Muscle of leg (tissue), 3 donors: ENCODE measurements at regions not wholly inside any gene's neighbourhood (a gene's known extent, or its start where the extent isn't known, plus 50 kb on each side); places are given as distances from the start of the nearest gene placed in this dataset.
A peak's percentile ranks its signal among the peaks of the same experiment; 100 is the strongest.
"Not testable (repeated sequence)": the region's sequence is repeated elsewhere in the genome, so short reads cannot be mapped to it uniquely, and the experiment has no call there.

Source experiments
- DNase-seq: peaks from one replicate; pipeline ENCODE4 v3.0.0; 2013
- H3K27ac ChIP-seq: one replicate; pipeline ENCODE4 v1.5.1; 2013; ENCODE audit warnings: mild to moderate bottlenecking, low read length, control low read depth
- H3K27me3 ChIP-seq: one replicate; pipeline ENCODE4 v1.6.1; 2013; ENCODE audit warnings: low read length; ENCODE audit not compliant: control insufficient read depth, insufficient read depth
- H3K36me3 ChIP-seq: one replicate; pipeline ENCODE4 v1.6.1; 2013; ENCODE audit warnings: low read length; ENCODE audit not compliant: control insufficient read depth, insufficient read depth
- H3K4me1 ChIP-seq: one replicate; pipeline ENCODE4 v1.6.1; 2013; ENCODE audit warnings: low read length; ENCODE audit not compliant: control insufficient read depth, insufficient read depth
- H3K4me3 ChIP-seq: one replicate; pipeline ENCODE4 v1.5.1; 2013; ENCODE audit warnings: low read length, control low read depth
- H3K9me3 ChIP-seq: replicated peaks from 2 replicates; pipeline ENCODE4 v1.6.1; 2013; ENCODE audit warnings: low read depth, low read length; ENCODE audit not compliant: control insufficient read depth
- WGBS: methylation state at CpG from one replicate; pipeline ENCODE4 v1.1.5; 2013; ENCODE audit warnings: missing lambda C conversion rate; ENCODE audit not compliant: insufficient coverage; 5-methylcytosine and 5-hydroxymethylcytosine counted together

DNA sequence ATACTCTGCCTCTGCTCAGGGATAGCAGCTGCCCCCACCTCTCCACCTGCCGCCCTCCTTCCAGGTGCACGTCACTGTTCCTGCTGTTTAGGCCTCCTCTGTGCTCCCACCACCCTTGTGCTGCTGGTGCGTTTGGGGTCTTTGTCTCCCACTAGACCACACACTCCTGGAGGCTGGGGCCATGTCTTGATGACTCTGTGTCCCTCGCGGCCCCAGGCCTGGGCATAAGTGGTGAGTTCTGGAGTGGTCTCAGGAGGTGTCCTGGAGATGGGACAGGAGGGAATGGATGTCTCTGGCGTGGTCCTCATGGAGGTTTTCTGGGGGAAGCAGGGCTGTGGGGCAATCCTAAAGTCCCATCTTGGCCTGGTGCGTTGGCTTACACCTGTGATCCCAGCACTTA is 132.1 kb downstream of the TFCP2L1 start:
- Histone ChIP-seq H3K9me3 (peaks cover 6% of the 10 kb centered on the region), H3K36me3 (no peaks in the 10 kb centered on the region), H3K4me3 (no peak overlapping the region), H3K4me1 (peaks cover 5% of the 10 kb centered on the region), H3K27ac (no peak overlapping the region), H3K27me3 (no peaks in the 10 kb centered on the region)
- 91% methylated on average over 2 of the region's 7 CpGs for WGBS
- DNase-seq: no peak

DNA sequence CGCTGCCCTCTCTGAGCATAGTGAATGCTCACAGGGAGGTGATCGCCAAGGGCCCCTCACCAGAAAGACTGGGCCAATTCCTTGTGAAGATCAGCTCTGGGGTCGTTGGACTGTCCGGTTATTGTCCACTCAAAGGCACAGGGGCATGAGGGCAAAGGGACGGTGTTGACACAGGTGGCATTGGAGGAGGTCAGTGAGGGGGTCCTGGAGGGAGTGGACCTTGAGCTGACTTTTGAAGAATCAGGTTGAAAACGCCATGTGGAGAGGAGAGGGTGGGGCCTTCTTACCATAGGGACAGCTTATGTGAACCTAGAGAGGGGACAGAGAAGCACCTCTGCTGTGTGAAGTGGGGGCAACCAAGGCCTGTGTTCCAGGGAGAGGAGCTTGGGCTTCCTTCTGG is 131.5 kb downstream of the TFCP2L1 start:
- Histone ChIP-seq H3K27me3 (no peaks in the 10 kb centered on the region), H3K4me3 (no peak overlapping the region), H3K36me3 (no peaks in the 10 kb centered on the region), H3K9me3 (peaks cover 7% of the 10 kb centered on the region), H3K27ac (no peak overlapping the region), H3K4me1 (peaks cover 5% of the 10 kb centered on the region)
- no peak for DNase-seq
- 87% methylated on average over 3 of the region's 6 CpGs for WGBS

DNA sequence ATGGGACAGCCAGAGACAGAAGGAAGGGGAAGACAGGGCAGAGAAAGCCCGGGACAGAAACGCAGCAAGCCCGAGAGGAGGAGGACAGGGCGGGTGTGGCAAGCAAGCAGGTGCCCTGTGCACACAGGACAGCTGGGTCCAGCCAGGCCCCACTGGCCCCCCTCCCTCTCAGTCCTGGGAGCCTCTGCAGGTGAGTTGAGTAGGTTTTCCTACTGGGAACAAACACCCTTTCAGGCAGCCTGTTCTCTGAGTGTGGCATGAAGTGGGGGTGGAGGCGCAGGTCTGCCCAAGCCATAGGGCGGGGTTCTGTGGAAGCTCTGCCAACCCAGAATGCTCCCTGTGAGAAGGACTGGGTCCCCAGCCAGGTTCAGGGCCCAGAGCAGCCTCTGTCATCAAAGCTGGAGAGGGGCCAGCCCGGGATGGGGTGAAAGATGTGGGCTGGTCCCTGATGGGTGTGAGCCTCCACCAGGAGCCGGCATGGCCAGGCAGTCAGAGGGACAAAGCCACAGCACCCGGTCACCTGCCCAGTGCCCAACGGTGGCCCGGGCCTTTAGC is 129.4 kb downstream of the TFCP2L1 start:
- H3K27ac ChIP-seq: no peak overlapping the region
- no peak for DNase-seq
- no peak overlapping the region for H3K4me3 ChIP-seq
- 82% methylated on average over 11 of the region's 11 CpGs for WGBS
- peaks cover 7% of the 10 kb centered on the region for H3K9me3 ChIP-seq
- no peaks in the 10 kb centered on the region for H3K36me3 ChIP-seq
- no peaks in the 10 kb centered on the region for H3K4me1 ChIP-seq
- H3K27me3 ChIP-seq: no peaks in the 10 kb centered on the region

DNA sequence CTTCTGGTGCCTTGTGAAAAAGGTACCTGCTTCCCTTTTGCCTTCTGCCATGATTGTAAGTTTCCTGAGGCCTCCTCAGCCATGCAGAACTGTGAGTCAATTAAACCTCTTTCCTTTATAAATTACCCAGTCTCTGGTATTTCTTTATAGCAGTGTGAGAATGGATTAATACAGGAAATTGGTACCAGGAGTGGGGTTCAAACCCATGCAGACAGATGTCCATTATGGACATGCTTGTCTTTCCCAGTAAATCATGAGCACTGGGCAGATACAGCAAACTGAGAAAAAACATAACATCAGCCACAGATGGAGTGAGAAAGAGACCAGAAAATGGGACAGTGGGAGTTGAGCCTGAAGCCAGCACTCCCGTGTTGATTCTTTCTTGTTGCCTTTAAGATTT is 127.5 kb downstream of the TFCP2L1 start:
- H3K27me3 ChIP-seq, H3K4me1 ChIP-seq, H3K36me3 ChIP-seq, H3K4me3 ChIP-seq, DNase-seq, H3K27ac ChIP-seq, H3K9me3 ChIP-seq: not testable (repeated sequence)
- WGBS: 88% methylated on average over 1 of the region's 1 CpG

DNA sequence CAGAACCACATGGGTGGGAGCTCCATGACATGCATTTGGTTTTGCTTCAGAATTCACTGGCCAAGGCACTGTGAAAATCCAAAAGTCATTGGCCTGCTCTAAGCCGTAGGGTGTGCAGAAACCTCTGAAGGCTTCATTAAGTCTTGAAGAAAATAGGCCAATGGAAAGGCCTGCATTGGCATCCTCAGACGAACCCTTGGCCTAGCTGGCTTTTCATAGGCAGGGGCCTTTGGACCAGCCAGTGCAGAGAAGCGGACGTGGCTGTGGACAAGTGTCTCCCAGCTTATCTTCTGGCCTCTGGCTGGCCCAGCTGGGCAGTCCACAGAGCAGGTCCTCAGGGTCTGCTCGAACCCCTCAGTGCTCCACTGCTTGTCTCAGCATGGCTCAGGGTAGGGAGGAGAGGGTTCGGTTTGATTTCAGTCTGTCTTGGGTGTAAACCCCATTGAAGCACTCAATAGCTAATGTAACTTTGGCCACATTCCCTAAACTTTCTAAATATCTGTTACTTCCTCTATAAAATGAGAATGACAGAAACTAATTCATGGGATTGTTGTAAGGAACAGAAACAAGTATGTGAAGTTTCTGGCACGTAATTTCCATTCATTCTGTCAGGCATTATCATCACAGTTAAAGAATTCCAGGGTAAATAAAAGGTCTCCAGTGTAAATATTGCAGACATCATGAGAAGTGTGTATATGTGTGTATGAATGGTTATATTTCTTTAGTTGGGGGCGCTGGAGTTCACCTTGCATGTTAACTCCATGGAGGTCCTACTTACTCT is 125.5 kb downstream of the TFCP2L1 start:
- 85% methylated on average over 4 of the region's 8 CpGs for WGBS
- Histone ChIP-seq H3K27me3 (no peaks in the 10 kb centered on the region), H3K4me1 (no peaks in the 10 kb centered on the region), H3K27ac (no peak overlapping the region), H3K4me3 (no peak overlapping the region), H3K9me3 (peaks cover 12% of the 10 kb centered on the region), H3K36me3 (no peaks in the 10 kb centered on the region)
- peak; percentile 15 for DNase-seq

DNA sequence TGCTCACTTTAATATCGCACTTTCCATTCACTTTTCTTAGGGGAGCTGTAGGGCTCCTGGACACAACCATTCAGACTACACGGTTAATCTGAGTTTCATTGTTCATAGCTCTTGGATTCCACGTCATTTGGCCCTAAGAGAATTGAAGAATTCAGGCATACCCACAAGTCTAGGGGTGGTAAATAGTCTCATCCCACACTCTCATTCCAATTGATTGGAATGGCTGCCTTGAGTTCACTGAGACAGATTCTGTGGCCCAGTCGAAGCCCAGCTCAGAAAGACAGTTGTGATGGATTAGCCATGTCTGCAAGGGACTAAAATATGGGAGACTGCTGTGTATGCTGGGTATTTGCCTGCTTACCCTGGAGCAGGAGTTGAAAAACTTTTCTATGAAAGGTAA is 124.6 kb downstream of the TFCP2L1 start:
- WGBS: 100% methylated on average over 1 of the region's 4 CpGs
- Histone ChIP-seq H3K4me1 (no peaks in the 10 kb centered on the region), H3K27me3 (no peaks in the 10 kb centered on the region), H3K27ac (no peak overlapping the region), H3K36me3 (no peaks in the 10 kb centered on the region), H3K9me3 (peaks cover 12% of the 10 kb centered on the region), H3K4me3 (no peak overlapping the region)
- no peak for DNase-seq

DNA sequence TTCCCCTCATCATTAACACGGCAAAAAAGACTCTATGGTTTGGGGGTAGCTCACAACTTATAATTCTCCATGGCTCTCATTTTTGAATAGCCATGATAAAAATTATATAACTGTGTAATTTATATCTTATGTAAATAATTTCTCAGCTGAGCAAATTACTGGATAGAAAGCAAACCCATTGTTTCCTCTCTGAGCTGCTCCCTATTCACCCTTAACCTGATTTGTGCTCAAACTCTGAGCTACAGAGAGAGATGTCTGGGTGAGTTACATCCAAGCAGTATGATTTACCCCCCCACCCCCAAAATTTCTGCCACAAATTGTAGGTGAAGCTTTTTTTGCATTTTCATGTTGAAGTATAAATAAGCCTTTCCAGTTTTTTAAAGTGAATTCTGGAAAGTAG is 123.7 kb downstream of the TFCP2L1 start:
- H3K27me3 ChIP-seq: no peaks in the 10 kb centered on the region
- H3K9me3 ChIP-seq: peaks cover 12% of the 10 kb centered on the region

DNA sequence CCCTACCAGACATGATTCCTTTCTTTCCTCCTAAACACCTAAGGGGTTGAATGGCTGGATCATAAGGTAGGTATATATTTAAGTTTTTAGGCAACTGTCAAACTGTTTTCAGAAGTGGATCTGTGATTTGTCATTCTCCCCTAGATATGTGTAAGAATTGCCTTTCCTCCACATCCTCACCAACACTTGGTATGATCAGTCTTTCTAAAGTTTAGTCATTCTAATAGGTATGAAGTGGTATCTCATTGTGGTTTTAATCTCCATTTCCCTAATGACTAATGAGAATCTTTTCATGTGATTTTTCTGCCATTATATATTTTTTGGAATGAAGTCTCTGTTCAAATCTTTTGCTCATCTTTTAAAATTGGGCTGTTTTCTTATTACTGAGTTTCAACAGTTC is 122.1 kb downstream of the TFCP2L1 start:
- H3K36me3 ChIP-seq: no peaks in the 10 kb centered on the region
- H3K4me1 ChIP-seq: no peaks in the 10 kb centered on the region
- H3K27ac ChIP-seq: no peak overlapping the region
- DNase-seq: no peak
- no peak overlapping the region for H3K4me3 ChIP-seq
- peaks cover 2% of the 10 kb centered on the region for H3K27me3 ChIP-seq
- H3K9me3 ChIP-seq: peaks cover 6% of the 10 kb centered on the region

More for the DNA sequence above, 123.7 kb downstream of the TFCP2L1 start:
- no CpG with 5 or more reads among the region's 1 CpG for WGBS
- no peak overlapping the region for H3K4me3 ChIP-seq
- H3K36me3 ChIP-seq: no peaks in the 10 kb centered on the region
- H3K4me1 ChIP-seq: no peaks in the 10 kb centered on the region
- H3K27ac ChIP-seq: no peak overlapping the region
- no peak for DNase-seq

DNA sequence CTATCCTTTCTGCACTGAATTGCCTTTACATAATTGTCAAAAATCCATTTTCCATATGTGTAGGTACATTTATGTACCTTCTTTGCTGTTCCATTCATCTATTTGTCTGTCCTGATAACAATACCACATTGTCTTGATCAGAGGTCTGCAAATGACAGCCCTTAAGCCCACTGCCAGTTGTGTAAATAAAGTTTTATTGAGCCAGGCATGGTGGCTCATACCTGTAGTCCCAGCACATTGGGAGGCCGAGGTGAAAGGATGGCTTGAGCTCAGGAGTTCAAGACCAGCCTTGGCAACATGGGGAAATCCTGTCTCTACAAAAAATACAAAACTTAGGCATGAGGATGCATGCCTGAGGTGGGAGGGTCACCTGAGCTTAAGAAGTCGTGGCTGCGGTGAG is 121.0 kb downstream of the TFCP2L1 start:
- Histone ChIP-seq H3K4me3 (no peak overlapping the region), H3K27me3 (peaks cover 2% of the 10 kb centered on the region), H3K9me3 (peaks cover 5% of the 10 kb centered on the region), H3K36me3 (no peaks in the 10 kb centered on the region), H3K27ac (no peak overlapping the region), H3K4me1 (no peaks in the 10 kb centered on the region)
- DNase-seq: no peak
- 77% methylated on average over 2 of the region's 3 CpGs for WGBS

DNA sequence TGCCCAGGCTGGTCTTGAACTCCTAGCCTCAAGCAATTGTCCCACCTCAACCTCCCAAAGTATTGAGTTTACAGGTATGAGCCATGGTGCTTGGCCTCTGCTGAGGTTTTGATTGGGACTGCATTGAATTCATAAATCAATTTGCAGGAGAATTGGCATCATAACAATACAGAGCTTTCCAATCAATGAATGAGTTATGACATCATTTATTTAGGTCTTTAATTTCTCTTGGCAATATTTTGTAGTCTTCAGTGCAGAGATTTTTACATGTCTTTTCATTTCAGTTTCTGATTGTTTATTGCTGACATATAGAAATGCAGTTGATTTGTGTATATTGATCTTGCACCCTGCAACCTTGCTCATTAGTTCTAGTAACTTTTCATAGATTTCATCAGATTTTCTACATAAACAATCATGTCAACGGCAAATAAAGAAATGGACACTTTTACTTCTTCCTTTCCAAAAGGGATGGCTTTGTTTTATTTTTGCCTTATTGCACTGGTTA is 119.9 kb downstream of the TFCP2L1 start:
- no peak for DNase-seq
- Histone ChIP-seq H3K36me3 (no peaks in the 10 kb centered on the region), H3K4me3 (no peak overlapping the region), H3K27ac (no peak overlapping the region), H3K9me3 (peaks cover 5% of the 10 kb centered on the region), H3K4me1 (no peaks in the 10 kb centered on the region), H3K27me3 (peaks cover 2% of the 10 kb centered on the region)
- WGBS: no CpG with 5 or more reads among the region's 1 CpG
